ENCODE measurements at regions not wholly inside any gene's neighbourhood (a gene's known extent, or its start where the extent isn't known, plus 50 kb on each side); places are given as distances from the start of the nearest gene placed in this dataset.

- ChIA-PET POLR2A (ENCODE audit: low non-redundant PET) (no interaction called here), CTCF (no interaction called here)
- TF ChIP-seq, protein P1, sequence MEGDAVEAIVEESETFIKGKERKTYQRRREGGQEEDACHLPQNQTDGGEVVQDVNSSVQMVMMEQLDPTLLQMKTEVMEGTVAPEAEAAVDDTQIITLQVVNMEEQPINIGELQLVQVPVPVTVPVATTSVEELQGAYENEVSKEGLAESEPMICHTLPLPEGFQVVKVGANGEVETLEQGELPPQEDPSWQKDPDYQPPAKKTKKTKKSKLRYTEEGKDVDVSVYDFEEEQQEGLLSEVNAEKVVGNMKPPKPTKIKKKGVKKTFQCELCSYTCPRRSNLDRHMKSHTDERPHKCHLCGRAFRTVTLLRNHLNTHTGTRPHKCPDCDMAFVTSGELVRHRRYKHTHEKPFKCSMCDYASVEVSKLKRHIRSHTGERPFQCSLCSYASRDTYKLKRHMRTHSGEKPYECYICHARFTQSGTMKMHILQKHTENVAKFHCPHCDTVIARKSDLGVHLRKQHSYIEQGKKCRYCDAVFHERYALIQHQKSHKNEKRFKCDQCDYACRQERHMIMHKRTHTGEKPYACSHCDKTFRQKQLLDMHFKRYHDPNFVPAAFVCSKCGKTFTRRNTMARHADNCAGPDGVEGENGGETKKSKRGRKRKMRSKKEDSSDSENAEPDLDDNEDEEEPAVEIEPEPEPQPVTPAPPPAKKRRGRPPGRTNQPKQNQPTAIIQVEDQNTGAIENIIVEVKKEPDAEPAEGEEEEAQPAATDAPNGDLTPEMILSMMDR (conservative IDR thresholded peaks at IDR 0.05; ENCODE audit: low read depth): no peak
- no peak for DNase-seq (ENCODE audit: low spot score)
- H3K27ac ChIP-seq: no peak overlapping the region
These were observed 79.8 kb upstream of the FZD7 start for GRCh38 chr2:201953880-201954279.

DNA sequence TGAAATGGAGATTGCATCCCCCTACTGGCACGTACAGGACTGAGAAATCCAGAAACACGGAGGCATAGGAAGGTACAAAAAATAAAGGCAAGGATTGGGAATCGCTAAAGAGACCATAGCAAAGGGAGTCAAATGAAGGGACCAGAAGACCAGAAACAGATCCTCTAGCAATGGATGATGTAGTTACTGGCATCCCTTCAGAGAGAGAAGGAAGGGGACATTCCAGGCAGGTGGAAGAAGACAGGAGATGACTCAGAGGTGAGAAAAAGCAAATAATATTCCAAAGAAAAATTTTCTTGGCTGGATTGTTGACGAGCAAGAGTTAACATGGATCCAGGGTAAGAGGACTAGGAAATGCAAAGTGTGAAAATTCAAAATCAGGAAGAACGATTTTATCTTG lies 78.4 kb upstream of the FZD7 start:
- ChIA-PET POLR2A (ENCODE audit: low non-redundant PET) (interaction anchor here (0.5 kb wide), 1 partner anchor 258 kb away, joined by 3 read pairs; no protein-coding TSS in a partner anchor), CTCF (interaction anchor here (0.6 kb wide), 1 partner anchor 105 kb away, joined by 3 read pairs; no protein-coding TSS in a partner anchor)
- DNase-seq (ENCODE audit: low spot score): no peak
- TF ChIP-seq, protein P1 (conservative IDR thresholded peaks at IDR 0.05; ENCODE audit: low read depth): no peak
- H3K27ac ChIP-seq: no peak overlapping the region

DNA sequence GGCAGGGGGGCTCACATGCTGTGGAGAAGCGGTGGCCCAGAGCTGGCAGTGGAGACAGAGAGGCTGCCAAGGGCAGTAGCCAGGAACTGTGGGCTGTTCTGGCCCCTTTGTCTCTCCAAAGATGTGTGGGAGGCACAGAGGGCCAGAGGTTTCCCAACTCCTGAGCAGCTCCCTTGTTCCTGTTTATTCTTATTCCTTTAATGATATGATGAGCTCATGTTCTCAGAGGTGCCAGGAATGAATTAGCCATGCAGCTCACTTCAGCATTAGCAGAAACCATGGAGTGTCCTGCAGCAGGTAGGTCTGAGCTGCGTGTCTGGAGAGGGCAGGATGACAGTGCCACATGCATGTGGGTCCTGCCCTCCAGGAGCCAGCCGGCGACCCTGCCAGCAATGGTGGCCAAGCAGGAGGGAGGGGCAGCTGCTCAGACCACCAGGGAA lies 77.9 kb upstream of the FZD7 start:
- ChIA-PET CTCF (interaction anchor here (0.5 kb wide), 1 partner anchor 95 kb away, joined by 4 read pairs; no protein-coding TSS in a partner anchor), POLR2A (ENCODE audit: low non-redundant PET) (interaction anchor here (0.5 kb wide), 1 partner anchor 258 kb away, joined by 3 read pairs; no protein-coding TSS in a partner anchor)
- no peak overlapping the region for H3K27ac ChIP-seq
- no peak for DNase-seq (ENCODE audit: low spot score)
- TF ChIP-seq, protein P1 (conservative IDR thresholded peaks at IDR 0.05; ENCODE audit: low read depth): no peak

DNA sequence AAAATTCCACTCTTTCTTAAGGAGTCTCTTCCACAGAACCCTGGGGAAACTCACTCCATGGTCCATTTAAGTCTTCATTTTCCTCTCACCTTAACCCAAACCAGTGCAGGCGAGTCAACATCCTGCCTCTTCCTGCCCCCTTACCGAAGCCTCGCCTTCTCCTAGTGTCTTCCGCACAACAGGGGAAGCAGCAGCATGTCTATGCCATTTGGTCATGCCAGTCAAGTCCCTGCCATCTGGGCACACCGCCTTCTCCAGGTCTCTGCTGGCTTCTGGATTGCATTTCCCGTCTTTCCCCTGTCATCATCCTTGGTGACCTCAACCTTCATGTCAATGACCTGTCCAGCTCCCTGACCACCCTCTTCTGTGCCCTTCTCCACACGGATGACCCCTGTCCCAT lies 77.3 kb upstream of the FZD7 start:
- ChIA-PET POLR2A (ENCODE audit: low non-redundant PET) (no interaction called here), CTCF (no interaction called here)
- no peak overlapping the region for H3K27ac ChIP-seq
- DNase-seq (ENCODE audit: low spot score): no peak
- TF ChIP-seq, protein P1 (conservative IDR thresholded peaks at IDR 0.05; ENCODE audit: low read depth): no peak

DNA sequence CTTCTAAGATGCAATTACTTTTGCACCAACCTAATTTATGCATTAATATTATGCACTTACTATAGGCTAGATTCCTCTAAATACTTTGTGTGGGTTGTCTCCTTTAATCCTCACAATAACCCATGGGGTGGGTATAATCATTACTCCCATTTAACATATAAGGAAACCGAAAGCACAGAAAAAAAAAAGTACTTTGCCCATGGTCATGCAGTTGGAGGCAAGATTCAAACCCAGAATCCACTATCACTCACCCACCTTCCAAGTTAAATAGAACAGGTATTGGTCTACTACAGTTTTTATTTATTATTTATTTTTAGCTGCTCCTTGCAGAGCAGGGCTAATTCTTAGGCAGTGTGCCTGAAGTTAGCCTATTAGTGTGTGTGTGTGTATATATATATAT lies 76.6 kb upstream of the FZD7 start:
- ChIA-PET POLR2A (ENCODE audit: low non-redundant PET) (no interaction called here), CTCF (no interaction called here)
- DNase-seq (ENCODE audit: low spot score): no peak
- no peak overlapping the region for H3K27ac ChIP-seq
- TF ChIP-seq, protein P1 (conservative IDR thresholded peaks at IDR 0.05; ENCODE audit: low read depth): no peak

- POLR2A ChIA-PET (ENCODE audit: low non-redundant PET): no interaction called here
These were observed 74.5 kb upstream of the FZD7 start for GRCh38 chr2:201959198-201959597.

More at GRCh38 chr2:201959198-201959597, 74.5 kb upstream of the FZD7 start:
- CTCF ChIA-PET: no interaction called here
- TF ChIP-seq, protein P1 (conservative IDR thresholded peaks at IDR 0.05; ENCODE audit: low read depth): no peak
- no peak for DNase-seq (ENCODE audit: low spot score)
- H3K27ac ChIP-seq: no peak overlapping the region

Measured in RWPE1 (cell line).